Suppressor macrophage treated with lipopolysaccharide for 4 hours (primary cell): ENCODE measurements at regions not wholly inside any gene's neighbourhood (a gene's known extent, or its start where the extent isn't known, plus 50 kb on each side); places are given as distances from the start of the nearest gene placed in this dataset.
A peak's percentile ranks its signal among the peaks of the same experiment; 100 is the strongest.
"Not testable (repeated sequence)": the region's sequence is repeated elsewhere in the genome, so short reads cannot be mapped to it uniquely, and the experiment has no call there.

Experiments
- DNase-seq: peaks from one replicate; pipeline ENCODE4 v3.0.0-alpha.2; 2020

GRCh38 chrX:2640436-2641150 lies 50.5 kb upstream of the CD99 start:
- no peak for DNase-seq

DNA sequence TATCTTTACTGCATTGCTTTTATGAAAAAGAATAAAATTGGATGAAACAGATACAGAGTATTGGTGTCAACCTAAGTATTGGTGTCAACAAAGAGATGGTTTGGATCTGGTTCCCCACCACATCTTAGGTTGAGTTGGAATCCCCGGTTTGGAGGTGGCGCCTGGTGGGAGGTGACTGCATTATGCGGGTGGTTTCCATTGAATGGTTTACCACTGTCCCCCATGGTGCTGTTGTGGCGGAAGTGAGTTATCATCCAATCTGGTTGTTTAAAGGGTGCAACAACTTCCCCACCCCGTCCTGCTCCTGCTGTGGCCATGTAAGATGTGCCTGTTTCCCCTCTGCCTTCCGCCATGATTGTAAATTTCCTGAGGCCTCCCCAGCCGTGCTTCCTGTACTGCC lies 52.8 kb upstream of the CD99 start:
- DNase-seq = no peak

DNA sequence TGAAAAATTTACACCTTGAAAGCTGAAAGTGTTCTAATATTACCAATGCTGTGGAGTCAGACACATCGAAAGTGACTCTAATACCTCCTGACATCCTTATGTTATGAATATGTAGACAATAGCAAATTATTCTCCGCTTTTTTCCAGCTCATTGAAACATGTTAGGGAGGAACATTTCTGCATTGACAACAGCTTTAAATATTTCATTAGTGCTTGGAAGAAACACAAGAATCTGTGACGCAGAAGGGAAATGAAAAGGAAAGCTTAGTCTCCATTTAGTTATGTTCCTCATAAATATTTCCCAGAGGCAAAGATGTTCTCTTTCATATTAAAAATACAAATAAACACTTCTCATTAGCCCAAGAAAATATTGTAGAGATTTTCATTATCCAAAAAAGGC lies 55.8 kb upstream of the CD99 start:
- DNase-seq = no peak

- no peak for DNase-seq
Observed at GRCh38 chrX:2632533-2633504, 58.3 kb upstream of the CD99 start.

DNA sequence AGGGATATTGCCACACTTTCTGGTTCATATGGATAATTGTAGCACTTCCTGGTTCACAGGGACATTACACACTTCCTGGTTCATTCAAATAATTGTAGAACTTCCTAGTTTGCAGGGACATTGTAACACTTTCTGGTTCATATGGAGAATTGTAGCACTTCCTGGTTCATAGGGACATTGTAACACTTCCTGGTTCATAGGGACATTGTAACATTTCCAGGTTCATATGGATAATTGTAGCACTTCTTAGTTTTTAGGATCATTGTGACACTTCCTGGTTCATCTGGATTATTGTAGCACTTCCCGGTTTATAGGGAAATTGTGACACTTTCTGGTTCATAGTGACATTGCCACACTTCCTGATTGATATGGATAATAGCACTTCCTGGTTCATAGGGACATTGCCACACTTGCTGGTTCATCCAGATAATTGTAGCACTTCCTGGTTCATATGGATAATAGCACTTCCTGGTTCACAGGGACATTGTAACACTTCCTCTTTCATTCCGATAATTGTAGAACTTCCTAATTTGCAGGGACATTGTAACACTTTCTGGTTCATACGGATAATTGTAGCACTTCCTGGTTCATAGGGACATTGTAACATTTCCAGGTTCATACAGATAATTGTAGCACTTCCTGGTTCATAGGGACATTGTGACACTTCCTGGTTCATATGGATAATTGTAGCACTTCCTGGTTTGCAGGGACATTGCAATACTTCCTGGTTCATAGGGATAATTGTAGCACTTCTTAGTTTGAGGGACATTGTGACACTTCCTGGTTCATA lies 59.2 kb upstream of the CD99 start:
- no peak for DNase-seq

DNA sequence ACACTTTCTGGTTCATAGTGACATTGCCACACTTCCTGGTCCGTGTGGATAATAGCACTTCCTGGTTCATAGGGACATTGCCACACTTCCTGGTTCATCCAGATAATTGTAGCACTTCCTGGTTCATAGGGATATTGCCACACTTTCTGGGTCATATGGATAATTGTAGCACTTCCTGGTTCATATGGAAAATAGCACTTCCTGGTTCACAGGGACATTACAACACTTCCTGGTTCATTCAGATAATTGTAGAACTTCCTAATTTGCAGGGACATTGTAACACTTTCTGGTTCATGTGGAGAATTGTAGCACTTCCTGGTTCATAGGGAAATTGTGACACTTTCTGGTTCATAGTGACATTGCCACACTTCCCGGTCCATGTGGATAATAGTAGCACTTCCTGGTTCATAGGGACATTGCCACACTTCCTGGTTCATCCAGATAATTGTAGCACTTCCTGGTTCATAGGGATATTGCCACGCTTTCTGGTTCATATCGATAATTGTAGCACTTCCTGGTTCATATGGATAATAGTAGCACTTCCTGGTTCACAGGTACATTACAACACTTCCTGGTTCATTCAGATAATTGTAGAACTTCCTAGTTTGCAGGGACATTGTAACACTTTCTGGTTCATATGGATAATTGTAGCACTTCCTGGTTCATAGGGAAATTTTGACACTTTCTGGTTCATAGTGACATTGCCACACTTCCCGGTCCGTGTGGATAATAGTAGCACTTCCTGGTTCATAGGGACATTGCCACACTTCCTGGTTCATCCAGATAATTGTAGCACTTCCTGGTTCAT lies 60.0 kb upstream of the CD99 start:
- DNase-seq = not testable (repeated sequence)

- not testable (repeated sequence) for DNase-seq
Observed at GRCh38 chrX:2630008-2630934, 60.8 kb upstream of the CD99 start.

GRCh38 chrX:2629316-2630007 lies 61.6 kb upstream of the CD99 start:
- DNase-seq = no peak

DNA sequence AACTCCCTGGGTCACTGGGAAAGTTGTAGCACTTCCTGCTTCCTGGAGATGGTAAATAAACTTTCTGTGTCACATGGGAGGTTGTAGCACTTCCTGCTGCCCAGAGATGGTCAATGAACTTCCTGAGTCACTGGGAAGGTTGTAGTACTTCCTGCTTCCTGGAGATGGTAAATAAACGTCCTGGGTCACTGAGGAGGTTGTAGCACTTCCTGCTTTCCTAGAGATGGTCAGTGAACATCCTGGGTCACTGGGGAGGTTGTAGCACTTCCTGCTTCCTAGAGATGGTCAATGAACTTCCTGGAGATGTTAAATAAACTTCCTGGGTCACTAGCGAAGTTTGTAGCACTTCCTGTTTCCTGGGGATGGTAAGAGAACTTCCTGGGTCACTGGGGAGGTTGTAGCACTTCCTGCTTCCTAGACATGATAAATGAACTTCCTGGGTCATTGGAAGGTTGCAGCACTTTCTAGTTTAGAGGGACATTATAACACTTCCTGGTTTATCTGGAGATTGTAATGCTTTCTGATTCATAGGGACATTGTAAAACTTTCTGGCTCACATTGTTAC lies 62.3 kb upstream of the CD99 start:
- DNase-seq = no peak

DNA sequence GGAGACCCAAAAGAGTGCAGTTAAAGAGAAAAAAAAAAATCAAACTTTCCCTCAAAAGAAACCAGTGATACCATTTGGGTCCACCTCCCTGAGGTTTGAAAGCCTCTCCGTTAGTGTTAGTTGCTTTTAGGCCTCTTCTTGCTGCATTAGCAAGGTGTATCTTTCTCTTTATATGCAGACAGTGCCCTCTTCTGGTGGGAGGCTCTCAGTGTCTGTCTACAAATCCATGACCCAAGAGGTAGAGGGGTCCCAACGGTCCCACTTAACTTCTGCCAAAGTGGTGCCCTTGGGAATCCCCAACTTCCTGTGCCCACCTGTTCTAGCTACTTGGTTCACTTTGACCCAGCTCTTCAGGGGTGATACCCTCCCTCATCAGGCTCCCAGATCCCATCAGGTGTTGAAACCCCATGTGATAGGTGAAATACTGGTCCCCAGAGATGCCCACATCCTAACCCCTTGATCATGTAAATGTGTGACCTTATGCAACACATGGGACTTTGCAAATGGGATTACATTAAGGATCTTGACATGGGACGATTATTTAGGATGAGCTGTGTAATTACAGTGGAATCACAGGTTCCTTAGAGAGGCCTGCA lies 63.7 kb upstream of the CD99 start:
- DNase-seq = no peak

- no peak for DNase-seq
Observed at GRCh38 chrX:2626750-2627149, 64.3 kb upstream of the CD99 start.

DNA sequence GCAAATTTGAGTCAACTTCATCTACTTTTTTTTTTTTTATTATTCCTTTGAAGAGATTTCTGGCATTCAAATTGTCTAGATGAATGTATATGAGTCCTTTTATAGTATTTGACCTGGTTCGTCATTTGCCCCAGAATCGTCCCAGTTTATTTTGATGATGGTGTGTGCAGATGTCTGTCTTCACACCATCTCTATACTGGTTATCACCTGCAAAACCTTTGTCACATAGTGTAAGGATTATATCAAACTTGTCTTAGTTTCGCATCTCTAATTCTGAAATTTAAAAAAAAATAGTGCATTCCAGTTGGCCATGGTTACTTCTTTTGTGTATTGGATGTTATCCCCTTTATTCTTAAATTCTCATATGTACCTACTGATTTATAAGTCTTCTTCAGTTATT lies 70.5 kb upstream of the CD99 start:
- DNase-seq = no peak

DNA sequence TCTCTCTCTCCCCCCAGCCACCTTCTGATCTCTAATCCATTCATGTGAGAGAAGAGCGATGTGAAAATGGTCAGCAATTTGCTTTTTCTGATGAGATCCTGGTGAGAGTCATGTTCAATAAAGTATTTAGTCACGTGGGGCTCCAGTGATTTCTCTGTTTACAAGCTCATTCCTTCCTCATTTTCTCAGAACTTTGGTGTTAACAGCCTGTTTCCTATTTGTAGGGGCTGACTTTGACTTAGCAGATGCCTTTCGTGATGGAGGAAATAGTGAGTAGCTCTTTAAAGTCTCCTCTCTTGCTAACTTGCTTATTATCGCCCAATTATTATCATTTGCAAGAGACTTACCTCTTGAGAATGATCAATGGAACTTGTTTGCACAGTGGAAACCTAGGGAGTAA lies 72.6 kb upstream of the CD99 start:
- DNase-seq = no peak

- DNase-seq = peak; percentile 87
Observed at GRCh38 chrX:2614911-2615310, 76.2 kb upstream of the CD99 start.

DNA sequence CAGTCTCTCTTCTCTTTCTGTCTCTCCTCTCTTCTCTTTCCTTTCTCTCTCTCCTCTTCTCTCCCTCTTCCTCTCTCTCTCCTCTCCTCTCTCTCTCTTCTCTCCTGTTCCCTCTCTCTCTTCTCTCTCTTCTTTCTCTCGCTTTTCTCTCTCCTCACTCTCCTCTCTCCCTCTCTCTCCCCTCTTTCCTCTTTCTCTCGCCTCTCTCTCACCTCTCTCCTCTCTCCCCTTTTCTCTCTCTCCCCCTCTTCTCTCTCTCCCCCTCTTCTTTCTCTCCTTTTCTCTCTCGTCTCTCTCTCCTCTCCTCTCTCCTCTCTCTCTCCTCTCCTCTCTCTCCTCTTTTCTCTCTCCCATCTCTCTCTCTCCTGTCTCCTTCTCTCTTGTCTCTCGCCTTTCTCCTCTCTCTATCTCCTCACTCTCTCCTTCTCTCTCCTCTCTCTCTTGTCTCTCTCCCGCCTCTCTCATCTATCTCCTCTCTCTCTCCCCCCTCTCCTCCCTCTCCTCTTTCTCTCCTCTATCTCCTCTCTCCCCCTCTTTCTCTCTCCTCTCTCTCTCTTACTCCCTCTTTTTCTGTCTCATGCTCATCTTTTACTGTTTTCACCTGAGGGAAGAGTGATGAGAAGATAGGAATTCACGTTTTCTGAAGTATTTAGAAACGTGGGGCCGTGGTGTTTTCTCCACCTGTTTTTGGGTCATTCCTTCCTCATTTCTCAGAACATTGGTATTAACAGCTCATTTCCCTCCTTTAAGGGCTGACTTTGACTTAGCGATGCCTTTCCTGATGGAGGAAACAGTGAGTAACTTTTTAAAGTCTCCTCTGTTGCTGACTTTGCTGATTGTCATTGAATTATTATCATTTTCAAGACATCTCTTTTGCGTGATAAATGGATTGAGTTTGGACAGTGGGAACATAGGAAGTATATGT lies 80.6 kb upstream of the CD99 start:
- DNase-seq = no peak

DNA sequence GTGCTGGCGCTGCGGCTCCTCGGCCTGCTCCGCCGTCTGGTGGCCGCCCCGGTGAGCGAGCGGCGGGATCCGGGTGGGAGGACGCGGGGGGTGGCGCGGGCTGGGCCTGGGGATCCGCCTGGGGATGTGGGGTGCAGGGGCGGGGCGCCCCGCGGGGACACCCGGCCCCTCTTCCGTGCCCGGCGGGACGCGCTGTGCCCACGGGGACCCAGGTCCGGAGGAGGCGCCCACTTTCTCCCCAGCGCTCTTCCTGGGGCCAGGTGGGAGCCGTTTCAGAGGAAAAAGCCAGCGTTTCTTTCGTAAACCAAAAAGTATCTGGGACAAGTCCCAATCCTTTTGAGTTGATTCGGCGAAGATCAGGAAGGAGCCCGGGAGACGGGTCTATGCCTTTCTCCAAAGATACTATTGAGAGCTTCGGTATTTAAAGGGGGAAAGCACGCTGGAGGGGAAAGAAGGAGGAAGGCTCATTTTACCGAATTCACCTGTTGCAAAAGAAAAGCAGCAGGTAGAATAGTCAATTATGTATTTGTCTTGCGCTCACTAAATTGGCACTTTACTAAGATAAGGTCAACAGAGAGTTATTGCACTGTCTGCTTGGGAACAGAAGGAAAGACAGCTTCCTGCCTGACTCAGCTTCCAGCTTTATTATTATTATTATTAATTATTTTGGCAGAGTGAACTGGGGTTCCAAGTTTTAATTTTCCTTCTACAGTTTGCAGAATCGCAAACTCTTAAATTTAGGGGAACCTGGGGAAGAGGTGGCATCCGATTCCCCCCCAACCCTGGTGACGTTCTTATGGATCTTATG lies 81.5 kb upstream of the CD99 start:
- no peak for DNase-seq

DNA sequence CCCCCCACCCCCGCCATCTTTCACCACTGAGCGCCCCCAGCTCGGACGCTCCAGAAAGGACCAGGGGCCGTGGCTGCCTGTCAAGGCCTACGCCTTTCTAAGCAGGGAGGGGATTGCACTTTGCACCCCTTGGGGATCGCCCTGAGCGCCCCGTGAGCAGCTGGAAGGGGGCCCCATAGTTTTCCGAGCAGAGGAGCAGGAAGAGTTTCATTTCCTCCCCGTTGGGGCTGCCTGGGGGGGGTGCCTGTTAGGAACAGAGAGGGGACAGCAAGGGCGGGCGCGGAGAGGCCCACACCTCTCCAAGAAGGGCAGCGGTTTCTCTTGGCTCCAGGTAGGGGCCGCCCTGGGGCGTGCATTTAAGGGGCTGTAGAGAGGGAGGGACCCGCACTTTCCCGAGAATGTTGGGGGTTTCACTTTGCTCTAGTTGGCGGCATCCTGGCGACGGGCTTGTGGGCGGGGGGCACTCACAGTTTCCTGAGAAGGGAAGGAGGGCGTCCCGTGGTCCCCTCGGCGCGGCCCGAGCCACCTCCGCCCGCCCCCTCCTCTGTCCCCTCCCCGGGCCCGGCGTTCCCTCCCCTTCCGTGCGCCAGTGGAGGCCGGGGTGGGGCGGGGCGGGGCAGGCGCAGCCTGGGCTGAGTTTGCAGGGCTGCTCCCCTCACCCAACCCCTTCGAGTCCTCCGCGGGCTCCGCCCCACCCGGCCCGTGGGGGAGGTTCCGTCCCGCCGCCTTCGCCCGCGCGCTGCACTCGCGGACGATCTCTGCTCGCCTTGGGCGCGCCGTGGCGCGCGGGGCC lies 82.3 kb upstream of the CD99 start:
- DNase-seq = peak; percentile 92
